ENCODE measurements at regions not wholly inside any gene's neighbourhood (a gene's known extent, or its start where the extent isn't known, plus 50 kb on each side); places are given as distances from the start of the nearest gene placed in this dataset.

- TF ChIP-seq CTCF (IDR thresholded peaks at IDR 0.05 in 8 of 11, conservative IDR thresholded peaks at IDR 0.05 in 3 of 11) (no peak), POLR2A (IDR thresholded peaks at IDR 0.05) (no peak), POLR2AphosphoS5 (IDR thresholded peaks at IDR 0.05) (no peak)
- H3K36me3 ChIP-seq, result no peaks in the 10 kb centered on the region
- peaks cover 0 to 3% (median under 1%) of the 10 kb centered on the region in 6 donors for H3K4me1 ChIP-seq
- 80 to 84% (median 81%) methylated on average over 12 of the region's 12 CpGs for WGBS, 5 donors
- no peak for DNase-seq
- no peak overlapping the region for H3K27ac ChIP-seq
- intact Hi-C loops (cut with DNase I; ENCODE audit: low total_unique reads), result no loop called here
- no peaks in the 10 kb centered on the region for H3K27me3 ChIP-seq (replicated peaks in 1 of 7)
- H3K4me3 ChIP-seq, result no peak overlapping the region
- no peaks in the 10 kb centered on the region for H3K9me3 ChIP-seq
Observed at GRCh38 chr10:93204494-93205485, 131.1 kb downstream of the CYP26A1 start.

- Histone ChIP-seq H3K9me3 (no peaks in the 10 kb centered on the region), H3K27me3 (replicated peaks in 1 of 7) (no peaks in the 10 kb centered on the region), H3K27ac (no peak overlapping the region), H3K4me3 (no peak overlapping the region), H3K4me1 (no peaks in the 10 kb centered on the region), H3K36me3 (no peaks in the 10 kb centered on the region)
- DNase-seq, result no peak
- TF ChIP-seq POLR2AphosphoS5 (IDR thresholded peaks at IDR 0.05) (no peak), CTCF (IDR thresholded peaks at IDR 0.05 in 8 of 11, conservative IDR thresholded peaks at IDR 0.05 in 3 of 11) (no peak), POLR2A (IDR thresholded peaks at IDR 0.05) (no peak)
- intact Hi-C loops (cut with DNase I; ENCODE audit: low total_unique reads), result no loop called here
- 87 to 94% (median 91%) methylated on average over 7 of the region's 7 CpGs for WGBS, 5 donors
Observed at GRCh38 chr10:93206652-93207051, 133.0 kb downstream of the CYP26A1 start.

GRCh38 chr10:93208717-93209464, 135.2 kb downstream of the CYP26A1 start:
- H3K9me3 ChIP-seq, result no peaks in the 10 kb centered on the region
- intact Hi-C loops (cut with DNase I; ENCODE audit: low total_unique reads), result no loop called here
- H3K27ac ChIP-seq, result no peak overlapping the region
- TF ChIP-seq POLR2AphosphoS5 (IDR thresholded peaks at IDR 0.05) (no peak), POLR2A (IDR thresholded peaks at IDR 0.05) (no peak), CTCF (IDR thresholded peaks at IDR 0.05 in 8 of 11, conservative IDR thresholded peaks at IDR 0.05 in 3 of 11) (no peak)
- WGBS, 5 donors, result 71 to 87% (median 83%) methylated on average over 7 of the region's 7 CpGs
- H3K4me3 ChIP-seq, result no peak overlapping the region
- H3K36me3 ChIP-seq, result no peaks in the 10 kb centered on the region
- DNase-seq, result no peak
- H3K27me3 ChIP-seq (replicated peaks in 1 of 7), result no peaks in the 10 kb centered on the region
- H3K4me1 ChIP-seq, result no peaks in the 10 kb centered on the region

GRCh38 chr10:93211991-93212390, 138.3 kb downstream of the CYP26A1 start:
- WGBS, 5 donors, result 67 to 84% (median 81%) methylated on average over 8 of the region's 8 CpGs
- Histone ChIP-seq H3K36me3 (no peaks in the 10 kb centered on the region), H3K4me1 (no peaks in the 10 kb centered on the region), H3K27ac (no peak overlapping the region), H3K4me3 (no peak overlapping the region), H3K27me3 (replicated peaks in 1 of 7) (no peaks in the 10 kb centered on the region), H3K9me3 (no peaks in the 10 kb centered on the region)
- intact Hi-C loops (cut with DNase I; ENCODE audit: low total_unique reads), result no loop called here
- DNase-seq, result no peak
- TF ChIP-seq CTCF (IDR thresholded peaks at IDR 0.05 in 8 of 11, conservative IDR thresholded peaks at IDR 0.05 in 3 of 11), result no peak
- TF ChIP-seq POLR2A (IDR thresholded peaks at IDR 0.05), result no peak
- no peak for TF ChIP-seq POLR2AphosphoS5 (IDR thresholded peaks at IDR 0.05)
